GM20431 (cell line): ENCODE measurements at regions not wholly inside any gene's neighbourhood (a gene's known extent, or its start where the extent isn't known, plus 50 kb on each side); places are given as distances from the start of the nearest gene placed in this dataset.
"Not testable (repeated sequence)": the region's sequence is repeated elsewhere in the genome, so short reads cannot be mapped to it uniquely, and the experiment has no call there.

Source experiments
- in situ Hi-C: fragments of 300-500 bp; cut with MseI, MboI; formaldehyde crosslinking; loops from one replicate; pipeline ENCODE4 v1.15.0; 2020; ENCODE audit warnings: low sequenced_read_pairs; ENCODE audit not compliant: unreplicated experiment

- in situ Hi-C loops: no loop called here
Observed at GRCh38 chr14:95818581-95818980, 58.1 kb upstream of the TUNAR start.

GRCh38 chr14:95817271-95817670 lies 59.4 kb upstream of the TUNAR start:
- in situ Hi-C loops: no loop called here

- in situ Hi-C loops: no loop called here
Observed at GRCh38 chr14:95816539-95816938, 60.1 kb upstream of the TUNAR start.

- in situ Hi-C loops: no loop called here
Observed at GRCh38 chr14:95815226-95815690, 61.4 kb upstream of the TUNAR start.

DNA sequence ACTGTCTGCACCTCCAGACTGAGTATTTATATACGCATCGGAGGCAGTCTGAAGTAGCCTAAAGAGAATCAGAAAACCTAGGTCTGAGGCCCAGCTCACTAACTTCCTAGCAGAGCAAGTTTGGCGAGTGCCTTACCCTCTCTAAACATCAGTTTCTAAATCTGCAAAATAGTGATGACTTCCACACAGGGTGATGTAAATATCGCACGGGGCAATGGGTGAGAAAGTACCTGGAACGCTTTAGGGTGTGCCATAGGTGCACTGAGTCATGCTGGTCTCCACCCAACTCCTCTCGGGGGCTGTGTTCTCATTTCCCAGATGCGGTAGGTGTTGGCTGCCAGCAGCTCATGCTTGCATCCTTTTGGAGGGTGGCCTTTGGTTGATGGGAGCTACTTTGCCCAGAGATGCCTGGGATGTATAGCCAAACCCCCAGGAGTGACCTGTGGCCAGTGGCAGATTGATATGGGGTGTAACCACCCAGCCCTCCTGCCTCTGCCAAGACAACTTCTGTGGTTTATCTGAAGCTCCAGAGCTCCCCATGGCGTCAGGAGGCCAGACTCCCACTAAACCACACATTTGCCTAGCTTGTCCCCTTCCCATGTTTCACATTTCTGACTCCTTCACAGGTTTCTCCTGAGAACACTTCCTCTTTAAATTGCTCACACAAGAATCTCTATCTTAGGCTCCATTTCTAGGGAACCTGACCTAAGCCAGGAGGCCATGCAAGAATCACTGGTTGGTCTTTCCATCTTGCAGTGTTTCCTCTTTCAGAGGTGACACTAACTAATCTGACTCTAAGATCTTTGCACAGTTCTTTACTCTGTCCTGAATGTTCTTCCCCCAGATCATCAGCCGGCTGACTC lies 62.0 kb upstream of the TUNAR start:
- in situ Hi-C loops: no loop called here

- in situ Hi-C loops: no loop called here
Observed at GRCh38 chr14:95811813-95812212, 64.8 kb upstream of the TUNAR start.

DNA sequence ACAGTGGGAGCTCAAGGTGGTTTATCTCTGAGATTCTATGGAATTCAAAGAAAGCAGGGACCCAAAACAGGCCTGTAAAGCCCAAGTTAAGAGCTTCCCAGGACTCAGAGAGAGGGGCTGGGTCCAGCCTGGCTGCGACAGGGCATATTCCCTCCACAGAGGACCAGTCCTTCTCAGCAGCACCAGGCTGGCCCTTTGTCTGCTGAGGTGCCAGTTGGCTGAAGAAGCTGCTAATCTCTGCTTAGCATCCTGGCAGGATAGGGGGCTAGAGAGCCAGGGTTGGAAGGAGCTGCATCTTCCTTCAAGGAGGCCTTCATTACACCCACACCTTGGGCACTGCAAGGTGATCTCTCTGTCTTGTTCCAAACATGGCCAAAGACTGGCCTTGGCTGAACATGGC lies 68.3 kb upstream of the TUNAR start:
- in situ Hi-C loops: no loop called here

GRCh38 chr14:95796788-95797187 lies 79.8 kb upstream of the TUNAR start:
- in situ Hi-C loops: loop anchor here (25.0 kb wide), 1 partner anchor 184 kb away; no protein-coding TSS in a partner anchor

- in situ Hi-C loops: loop anchor here (25.0 kb wide), 1 partner anchor 176 kb away; no protein-coding TSS in a partner anchor
Observed at GRCh38 chr14:95787941-95788340, 74.0 kb upstream of the TCL1A start.

- in situ Hi-C loops: loop anchor here (25.0 kb wide), 1 partner anchor 174 kb away; no protein-coding TSS in a partner anchor
Observed at GRCh38 chr14:95786566-95786965, 72.6 kb upstream of the TCL1A start.

- in situ Hi-C loops: loop anchor here (25.0 kb wide), 1 partner anchor 172 kb away; no protein-coding TSS in a partner anchor
Observed at GRCh38 chr14:95784137-95784536, 70.2 kb upstream of the TCL1A start.

GRCh38 chr14:95776798-95777534 lies 63.0 kb upstream of the TCL1A start:
- in situ Hi-C loops: loop anchor here (25.0 kb wide), 1 partner anchor 165 kb away; no protein-coding TSS in a partner anchor

DNA sequence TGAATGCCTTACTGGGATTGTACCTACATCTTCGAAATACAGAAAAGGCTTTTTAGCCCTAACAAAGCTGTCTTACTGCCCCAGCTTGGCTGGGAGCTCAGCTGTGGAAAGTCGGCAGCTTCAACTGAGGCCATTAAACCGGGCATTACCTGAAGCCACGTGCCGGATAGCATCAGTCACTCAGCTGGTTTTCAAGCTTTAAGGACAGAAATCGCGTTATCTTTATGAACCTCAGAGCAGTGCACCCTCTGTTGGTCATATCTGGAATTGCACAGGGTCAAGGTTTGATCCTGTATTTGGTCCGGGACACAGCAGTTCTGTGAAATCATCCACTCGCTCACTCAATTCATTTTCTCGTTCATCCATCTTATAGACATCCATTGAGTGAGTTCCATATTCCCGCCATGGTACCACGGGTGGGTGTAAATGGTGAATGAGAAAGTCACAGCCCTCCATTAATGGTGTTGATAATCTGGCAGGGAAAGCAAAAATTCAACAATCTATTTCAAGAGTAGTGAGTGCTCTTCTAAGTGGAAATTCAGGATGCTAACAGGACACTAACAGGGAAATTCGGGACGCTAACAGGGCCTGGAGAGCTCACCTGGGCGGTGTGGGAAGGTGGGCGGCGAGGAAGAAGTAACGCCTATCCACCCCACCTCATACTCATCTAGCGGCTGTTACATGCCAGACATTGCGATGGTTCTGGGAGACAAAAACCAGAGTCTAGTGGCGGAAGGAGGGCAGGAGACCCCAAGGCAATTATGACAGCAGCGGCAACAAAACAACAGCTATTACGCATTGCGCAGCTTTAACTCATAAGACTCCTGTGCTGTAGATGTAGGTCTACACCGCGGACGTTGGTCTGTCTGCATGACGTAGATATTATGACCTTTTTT lies 60.6 kb upstream of the TCL1A start:
- in situ Hi-C loops: loop anchor here (25.0 kb wide), 1 partner anchor 162 kb away; no protein-coding TSS in a partner anchor

DNA sequence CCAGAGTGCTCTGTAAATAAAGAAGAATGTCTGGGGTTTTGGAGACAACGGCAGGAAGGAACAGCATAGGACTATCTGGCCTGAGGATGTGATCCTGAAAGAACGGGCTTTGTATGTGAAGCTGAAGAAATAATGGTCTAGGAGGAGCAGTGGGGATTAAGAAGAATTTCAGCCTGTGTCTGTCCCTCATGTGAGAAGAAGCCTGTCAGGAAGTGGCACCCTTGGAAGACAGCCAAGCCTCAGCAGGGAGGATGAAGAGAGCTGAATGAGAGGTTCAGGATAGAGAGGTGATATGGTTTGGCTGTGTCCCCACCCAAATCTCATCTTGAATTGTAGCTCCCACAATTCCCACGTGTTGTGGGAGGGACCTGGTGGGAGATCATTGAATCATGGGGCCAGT lies 56.9 kb upstream of the TCL1A start:
- in situ Hi-C loops: no loop called here

DNA sequence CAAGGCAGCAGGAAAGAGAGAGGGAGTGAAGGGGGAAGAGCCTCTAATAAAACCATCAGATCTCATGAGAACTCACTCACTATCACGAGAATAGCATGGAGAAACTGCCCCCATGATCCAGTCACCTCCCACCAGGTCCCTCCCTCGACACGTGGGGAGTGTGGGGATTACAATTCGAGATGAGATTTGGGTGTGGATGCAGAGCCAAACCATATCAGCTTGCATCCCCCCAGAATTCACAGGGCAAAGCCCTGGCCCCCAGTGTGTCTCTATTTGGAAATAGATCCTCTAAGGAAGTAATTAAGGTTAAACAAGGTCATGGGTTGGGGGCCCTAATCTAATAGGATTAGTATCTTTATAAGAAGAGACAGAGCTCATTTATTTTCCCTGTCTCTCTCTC lies 56.1 kb upstream of the TCL1A start:
- in situ Hi-C loops: no loop called here

GRCh38 chr14:95769431-95769830 lies 55.5 kb upstream of the TCL1A start:
- in situ Hi-C loops: not testable (repeated sequence)

DNA sequence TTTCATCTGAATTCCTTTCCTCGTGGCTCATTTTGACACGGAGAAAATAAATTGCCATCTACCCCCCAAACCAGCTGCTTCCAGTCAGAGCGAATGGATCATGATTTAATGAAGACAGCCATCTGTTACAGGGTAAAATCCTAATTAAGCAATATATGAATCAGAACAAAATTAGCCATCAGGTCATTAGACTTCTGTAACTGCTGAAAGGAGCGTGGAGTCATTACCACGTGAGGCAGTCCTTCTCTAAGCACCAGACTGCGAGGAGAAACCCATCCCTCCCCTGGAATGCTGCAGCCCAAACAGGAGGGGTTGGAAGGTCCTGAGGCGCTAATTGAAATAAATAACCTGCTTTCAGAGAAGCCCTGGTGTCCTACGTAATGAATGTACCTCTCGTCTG lies 51.1 kb upstream of the TCL1A start:
- in situ Hi-C loops: no loop called here

- in situ Hi-C loops: no loop called here
Observed at GRCh38 chr14:95763875-95764274, 50.0 kb upstream of the TCL1A start.
